Neural progenitor cell (in vitro differentiated cells): ENCODE measurements at regions not wholly inside any gene's neighbourhood (a gene's known extent, or its start where the extent isn't known, plus 50 kb on each side); places are given as distances from the start of the nearest gene placed in this dataset.

ENCODE experiments used
- DNase-seq: peaks from one replicate; pipeline ENCODE4 v3.0.0-alpha.2; 2016; ENCODE audit warnings: low spot score
- H2AFZ ChIP-seq: fragments of 200-600 bp; sonication (generic); replicated peaks from 2 replicates; pipeline ENCODE4 v1.6.1; 2016; ENCODE audit warnings: antibody characterized with exemption
- H3F3A ChIP-seq: fragments of 200-600 bp; sonication (generic); 2 replicates; pipeline ENCODE4 v1.6.1; 2016; ENCODE audit warnings: antibody characterized with exemption, low read depth
- H3K27ac ChIP-seq: fragments of 200-600 bp; sonication (generic); 2 replicates; pipeline ENCODE4 v1.5.1; 2016; ENCODE audit warnings: mild to moderate bottlenecking
- H3K27me3 ChIP-seq: fragments of 200-600 bp; sonication (generic); 2 replicates; pipeline ENCODE4 v1.6.1; 2016; ENCODE audit warnings: mild to moderate bottlenecking, moderate library complexity
- H3K36me3 ChIP-seq: fragments of 200-600 bp; sonication (generic); 2 replicates; pipeline ENCODE4 v1.5.1; 2016
- H3K4me1 ChIP-seq: fragments of 200-600 bp; sonication (generic); 2 replicates; pipeline ENCODE4 v1.6.1; 2016; ENCODE audit warnings: mixed run types
- H3K4me2 ChIP-seq: fragments of 200-600 bp; sonication (generic); 2 replicates; pipeline ENCODE4 v1.6.1; 2016
- H3K4me3 ChIP-seq: fragments of 200-600 bp; sonication (generic); 2 replicates; pipeline ENCODE4 v1.5.1; 2016
- H3K79me2 ChIP-seq: fragments of 200-600 bp; sonication (generic); 2 replicates; pipeline ENCODE4 v1.6.1; 2016; ENCODE audit warnings: low read depth
- H3K9ac ChIP-seq: fragments of 200-600 bp; sonication (generic); 2 replicates; pipeline ENCODE4 v1.6.1; 2016
- H3K9me3 ChIP-seq: fragments of 200-600 bp; sonication (generic); 2 replicates; pipeline ENCODE4 v1.5.1; 2016; ENCODE audit warnings: low read depth
- H4K20me1 ChIP-seq: fragments of 200-600 bp; sonication (generic); 2 replicates; pipeline ENCODE4 v1.6.1; 2016; ENCODE audit warnings: low read depth
- H3K27ac Mint-ChIP-seq: 3 replicates; pipeline ENCODE4 v1.8.0; 2021; ENCODE audit warnings: mixed read lengths
- H3K27me3 Mint-ChIP-seq: 2 replicates; pipeline ENCODE4 v1.8.0; 2022; ENCODE audit warnings: low read depth, mild to moderate bottlenecking, inconsistent platforms, moderate library complexity, mixed read lengths; ENCODE audit not compliant: insufficient read depth
- H3K36me3 Mint-ChIP-seq: 3 replicates; pipeline ENCODE4 v1.8.0; 2021; ENCODE audit warnings: mixed read lengths
- H3K4me1 Mint-ChIP-seq: 3 replicates; pipeline ENCODE4 v1.8.0; 2021; ENCODE audit warnings: mixed read lengths
- H3K4me3 Mint-ChIP-seq: 3 replicates; pipeline ENCODE4 v1.8.0; 2021; ENCODE audit warnings: mild to moderate bottlenecking, moderate library complexity, mixed read lengths
- H3K9me3 Mint-ChIP-seq: 3 replicates; pipeline ENCODE4 v1.8.0; 2020; ENCODE audit warnings: mixed read lengths
- EZH2 ChIP-seq: fragments of 200-600 bp; sonication (generic); IDR thresholded peaks from 2 replicates; pipeline ENCODE4 v1.6.1; 2017; ENCODE audit warnings: antibody characterized with exemption, mild to moderate bottlenecking, moderate library complexity
- EZH2phosphoT487 ChIP-seq: fragments of 200-600 bp; sonication (generic); IDR thresholded peaks from 2 replicates; pipeline ENCODE4 v1.6.1; 2017; ENCODE audit warnings: antibody characterized with exemption
- TF ChIP-seq, protein P1 (sequence below): fragments of 200-600 bp; sonication (generic); IDR thresholded peaks from 2 replicates; pipeline ENCODE4 v1.5.1; 2017; ENCODE audit warnings: antibody characterized with exemption, mild to moderate bottlenecking

DNA sequence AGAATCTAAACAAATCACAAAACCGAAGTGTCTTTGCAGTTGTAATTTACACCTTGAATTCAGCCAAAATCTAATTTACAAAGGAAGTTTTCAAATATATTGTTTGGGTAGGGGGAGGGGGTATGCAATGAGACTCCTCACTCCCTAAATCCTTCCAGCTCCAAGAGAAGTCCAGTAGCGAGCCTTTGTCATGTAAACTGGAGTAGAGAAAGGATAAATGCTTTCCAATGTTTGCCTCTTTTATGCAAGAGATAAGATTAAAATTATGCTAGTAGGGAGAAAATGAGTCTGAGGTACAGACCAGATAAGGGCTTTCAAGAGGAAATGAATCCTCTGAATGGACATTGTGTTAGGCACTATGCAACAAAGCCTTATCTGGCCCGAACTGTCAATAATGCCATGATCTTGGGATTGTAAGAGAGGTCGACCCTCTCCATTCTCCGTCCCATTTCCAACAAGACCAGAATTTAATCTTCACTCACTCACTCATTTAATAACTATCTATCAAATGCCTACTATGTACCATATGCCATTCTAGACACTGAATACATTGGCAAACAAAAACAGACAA is 199.2 kb downstream of the LACC1 start:
- TF ChIP-seq, protein P1, sequence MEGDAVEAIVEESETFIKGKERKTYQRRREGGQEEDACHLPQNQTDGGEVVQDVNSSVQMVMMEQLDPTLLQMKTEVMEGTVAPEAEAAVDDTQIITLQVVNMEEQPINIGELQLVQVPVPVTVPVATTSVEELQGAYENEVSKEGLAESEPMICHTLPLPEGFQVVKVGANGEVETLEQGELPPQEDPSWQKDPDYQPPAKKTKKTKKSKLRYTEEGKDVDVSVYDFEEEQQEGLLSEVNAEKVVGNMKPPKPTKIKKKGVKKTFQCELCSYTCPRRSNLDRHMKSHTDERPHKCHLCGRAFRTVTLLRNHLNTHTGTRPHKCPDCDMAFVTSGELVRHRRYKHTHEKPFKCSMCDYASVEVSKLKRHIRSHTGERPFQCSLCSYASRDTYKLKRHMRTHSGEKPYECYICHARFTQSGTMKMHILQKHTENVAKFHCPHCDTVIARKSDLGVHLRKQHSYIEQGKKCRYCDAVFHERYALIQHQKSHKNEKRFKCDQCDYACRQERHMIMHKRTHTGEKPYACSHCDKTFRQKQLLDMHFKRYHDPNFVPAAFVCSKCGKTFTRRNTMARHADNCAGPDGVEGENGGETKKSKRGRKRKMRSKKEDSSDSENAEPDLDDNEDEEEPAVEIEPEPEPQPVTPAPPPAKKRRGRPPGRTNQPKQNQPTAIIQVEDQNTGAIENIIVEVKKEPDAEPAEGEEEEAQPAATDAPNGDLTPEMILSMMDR, result no peak
- peak; percentile 81 for TF ChIP-seq EZH2phosphoT487
- peak overlapping the region; percentile 69 for H3K4me2 ChIP-seq
- H2AFZ ChIP-seq, result no peak overlapping the region

DNA sequence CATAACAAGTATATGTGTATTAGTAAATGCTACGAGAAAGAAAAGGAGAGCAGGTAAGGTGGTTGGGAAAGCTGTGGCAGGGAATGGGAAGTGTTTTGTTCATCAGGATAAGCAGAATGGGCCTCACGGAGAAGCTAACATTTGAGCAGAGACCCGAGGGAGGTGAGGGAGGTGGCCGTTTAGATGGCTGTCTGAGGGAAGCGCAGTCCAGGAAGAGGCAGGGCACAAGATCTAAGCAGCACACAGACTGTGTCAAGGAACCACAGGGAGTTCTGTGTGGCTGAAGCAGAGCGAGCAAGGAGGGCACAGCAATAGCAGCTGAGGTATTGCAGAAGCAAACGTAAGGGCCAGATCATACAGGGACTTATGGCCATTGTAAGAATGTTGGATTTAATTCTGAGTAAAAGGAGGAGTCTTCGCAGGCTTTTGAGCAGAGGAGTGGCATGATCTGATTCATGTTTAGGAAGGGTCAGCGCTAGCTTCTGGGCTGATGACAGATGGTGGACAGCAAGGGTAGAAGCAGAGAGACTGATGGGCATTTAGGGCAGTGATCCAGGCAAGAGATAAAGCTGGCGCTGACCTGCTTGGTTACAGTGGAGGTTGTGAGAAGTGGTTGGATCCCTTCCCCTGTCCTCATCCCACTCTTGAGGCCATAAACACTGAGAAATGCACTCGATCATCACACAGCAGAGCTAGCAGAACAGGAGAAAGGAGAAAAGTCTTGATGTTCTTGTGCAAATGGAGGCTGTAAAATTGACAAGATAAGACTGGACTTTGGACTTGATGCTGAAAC is 199.9 kb downstream of the LACC1 start:
- Mint-ChIP-seq H3K9me3 (peaks cover 32% of the 10 kb centered on the region), H3K27ac (peak overlapping the region; percentile 90), H3K27me3 (peaks cover 2% of the 10 kb centered on the region), H3K4me1 (peaks cover 22% of the 10 kb centered on the region), H3K36me3 (no peaks in the 10 kb centered on the region), H3K4me3 (no peak overlapping the region)
- Histone ChIP-seq H3F3A (peaks cover 24% of the 10 kb centered on the region), H4K20me1 (no peaks in the 10 kb centered on the region), H3K4me1 (peaks cover 23% of the 10 kb centered on the region), H2AFZ (peak overlapping the region; percentile 46), H3K9me3 (no peaks in the 10 kb centered on the region), H3K4me3 (peak overlapping the region; percentile 30), H3K79me2 (no peaks in the 10 kb centered on the region), H3K9ac (no peak overlapping the region), H3K27me3 (no peaks in the 10 kb centered on the region), H3K27ac (no peak overlapping the region), H3K4me2 (peak overlapping the region; percentile 69), H3K36me3 (no peaks in the 10 kb centered on the region)
- TF ChIP-seq EZH2 (no peak), EZH2phosphoT487 (no peak)
- TF ChIP-seq, protein P1, result no peak
- peak; percentile 20 for DNase-seq

More for the DNA sequence above, 199.2 kb downstream of the LACC1 start:
- Histone ChIP-seq H3K4me1 (peaks cover 23% of the 10 kb centered on the region), H3K4me3 (peak overlapping the region; percentile 30), H3K27ac (peak overlapping the region; percentile 47), H3K27me3 (no peaks in the 10 kb centered on the region), H3K9ac (no peak overlapping the region), H3K9me3 (no peaks in the 10 kb centered on the region), H3K36me3 (no peaks in the 10 kb centered on the region), H4K20me1 (no peaks in the 10 kb centered on the region), H3F3A (peaks cover 24% of the 10 kb centered on the region), H3K79me2 (no peaks in the 10 kb centered on the region)
- DNase-seq, result peak; percentile 74
- Mint-ChIP-seq H3K4me3 (peak overlapping the region; percentile 34), H3K4me1 (peaks cover 22% of the 10 kb centered on the region), H3K27me3 (peaks cover 2% of the 10 kb centered on the region), H3K27ac (peak overlapping the region; percentile 90), H3K9me3 (peaks cover 36% of the 10 kb centered on the region), H3K36me3 (no peaks in the 10 kb centered on the region)

DNA sequence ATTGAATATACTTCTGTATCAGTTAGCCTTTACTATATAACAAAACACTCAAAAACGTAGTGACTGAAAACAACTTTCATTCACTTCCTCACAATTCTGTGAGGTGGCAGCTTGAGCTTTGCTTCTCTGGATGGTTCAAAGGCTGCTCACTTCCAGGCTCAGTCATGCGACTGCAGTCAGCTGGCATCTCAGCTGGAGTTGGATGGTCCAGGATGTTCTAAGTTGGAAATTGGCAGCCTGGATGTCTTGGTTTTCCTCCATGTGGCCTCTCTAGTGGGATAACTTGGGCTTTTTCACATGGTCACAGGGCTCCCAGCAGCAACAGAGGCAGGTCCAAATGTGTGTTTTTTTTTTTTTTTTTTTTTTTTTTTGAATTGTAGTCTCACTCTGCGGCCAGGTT is 204.4 kb downstream of the LACC1 start:
- TF ChIP-seq, protein P1, result no peak
- TF ChIP-seq EZH2 (no peak), EZH2phosphoT487 (no peak)
- Histone ChIP-seq H3K27ac (no peak overlapping the region), H3K9ac (no peak overlapping the region), H3K27me3 (no peaks in the 10 kb centered on the region), H2AFZ (no peak overlapping the region), H3K9me3 (no peaks in the 10 kb centered on the region), H3K79me2 (no peaks in the 10 kb centered on the region), H3K4me1 (peaks cover 9% of the 10 kb centered on the region), H3K4me3 (no peak overlapping the region), H3K36me3 (no peaks in the 10 kb centered on the region), H3F3A (peaks cover 10% of the 10 kb centered on the region), H3K4me2 (no peak overlapping the region), H4K20me1 (no peaks in the 10 kb centered on the region)
- H3K36me3 Mint-ChIP-seq, result no peaks in the 10 kb centered on the region
- DNase-seq, result no peak
- no peak overlapping the region for H3K27ac Mint-ChIP-seq
- H3K4me1 Mint-ChIP-seq, result peaks cover 14% of the 10 kb centered on the region
- H3K27me3 Mint-ChIP-seq, result peaks cover 2% of the 10 kb centered on the region
- peaks cover 49% of the 10 kb centered on the region for H3K9me3 Mint-ChIP-seq
- no peak overlapping the region for H3K4me3 Mint-ChIP-seq
